HEK293 (cell line): ENCODE measurements at regions not wholly inside any gene's neighbourhood (a gene's known extent, or its start where the extent isn't known, plus 50 kb on each side); places are given as distances from the start of the nearest gene placed in this dataset.

Experiments
- CTCF ChIA-PET: fragments of 350-600 bp; formaldehyde crosslinking; extraction: SDS; loops from one replicate; lab custom pipeline; 2021; ENCODE audit warnings: antibody characterized with exemption; lab: Yijun Ruan, JAX
- POLR2A ChIA-PET: fragments of 300-600 bp; formaldehyde crosslinking; extraction: SDS; loops from one replicate; lab custom pipeline; 2020; ENCODE audit warnings: antibody characterized with exemption, inconsistent platforms; lab: Yijun Ruan, JAX
- H3K27ac ChIP-seq: fragments of 200-500 bp; sonication (Bioruptor generic); 2 replicates; pipeline ENCODE4 v1.5.1; 2014; ENCODE audit warnings: low read depth, low read length, control low read depth, inconsistent platforms; ENCODE audit errors: extremely low read depth
- H3K36me3 ChIP-seq, 2 experiments: fragments of 200-500 bp in 1 of 2; sonication (Bioruptor generic) in 1 of 2; 1 replicate in 1 of 2; 2 replicates in 1 of 2; pipeline ENCODE4 v1.5.1; 2014 to 2017; ENCODE audit warnings: inconsistent platforms in 2 of 2, low read length in 2 of 2; ENCODE audit not compliant: control insufficient read depth in 2 of 2, insufficient read depth in 1 of 2
- H3K4me1 ChIP-seq: fragments of 200-500 bp; sonication (Bioruptor generic); 2 replicates; pipeline ENCODE4 v1.5.1; 2014; ENCODE audit warnings: mild to moderate bottlenecking, low read length, inconsistent platforms; ENCODE audit not compliant: control insufficient read depth, insufficient read depth
- H3K4me3 ChIP-seq: 2 replicates; pipeline ENCODE4 v1.5.1; 2011; ENCODE audit warnings: low read depth, mild to moderate bottlenecking, control low read depth, low read length, moderate library complexity
- H3K9me3 ChIP-seq: fragments of 200-500 bp; sonication (Bioruptor generic); 2 replicates; pipeline ENCODE4 v1.5.1; 2014; ENCODE audit warnings: low read depth, low read length, inconsistent platforms; ENCODE audit not compliant: control insufficient read depth, insufficient read depth
- HOXD13 ChIP-seq: sonication (generic); formaldehyde crosslinking; IDR thresholded peaks from 2 replicates; pipeline ENCODE4 v1.8.0; 2022; ENCODE audit warnings: missing genetic modification reagents, borderline replicate concordance
- KLF16 ChIP-seq: fragments of 450-650 bp; formaldehyde crosslinking; IDR thresholded peaks from 2 replicates; pipeline ENCODE4 v1.5.1; 2017; ENCODE audit warnings: missing biosample characterization, missing genetic modification characterization
- KLF8 ChIP-seq: fragments of 450-650 bp; formaldehyde crosslinking; IDR thresholded peaks from 2 replicates; pipeline ENCODE4 v1.5.1; 2016; ENCODE audit warnings: missing biosample characterization, missing genetic modification characterization
- OVOL3 ChIP-seq: fragments of 450-650 bp; formaldehyde crosslinking; IDR thresholded peaks from 2 replicates; pipeline ENCODE4 v1.5.1; 2016; ENCODE audit warnings: missing biosample characterization, missing genetic modification characterization
- SP3 ChIP-seq: fragments of 450-650 bp; formaldehyde crosslinking; IDR thresholded peaks from 2 replicates; pipeline ENCODE4 v1.5.1; 2016; ENCODE audit warnings: missing biosample characterization, missing genetic modification characterization
- ZNF133 ChIP-seq: fragments of 450-650 bp; formaldehyde crosslinking; IDR thresholded peaks from 2 replicates; pipeline ENCODE4 v1.5.1; 2016; ENCODE audit warnings: missing biosample characterization, missing genetic modification characterization
- ZNF16 ChIP-seq: fragments of 450-650 bp; formaldehyde crosslinking; IDR thresholded peaks from 2 replicates; pipeline ENCODE4 v1.5.1; 2016; ENCODE audit warnings: low read depth, missing biosample characterization, missing genetic modification characterization
- ZNF362 ChIP-seq: fragments of 450-650 bp; formaldehyde crosslinking; IDR thresholded peaks from 2 replicates; pipeline ENCODE4 v1.5.1; 2016; ENCODE audit warnings: missing biosample characterization, missing genetic modification characterization
- ZNF416 ChIP-seq: fragments of 450-650 bp; formaldehyde crosslinking; IDR thresholded peaks from 2 replicates; pipeline ENCODE4 v1.5.1; 2016; ENCODE audit warnings: missing biosample characterization, missing genetic modification characterization
- ZNF423 ChIP-seq: fragments of 450-650 bp; formaldehyde crosslinking; IDR thresholded peaks from 2 replicates; pipeline ENCODE4 v1.5.1; 2016; ENCODE audit warnings: missing biosample characterization, missing genetic modification characterization
- ZNF610 ChIP-seq: fragments of 450-650 bp; formaldehyde crosslinking; IDR thresholded peaks from 2 replicates; pipeline ENCODE4 v1.5.1; 2016; ENCODE audit warnings: missing biosample characterization, missing genetic modification characterization, borderline replicate concordance
- ZNF621 ChIP-seq: fragments of 450-650 bp; formaldehyde crosslinking; IDR thresholded peaks from 2 replicates; pipeline ENCODE4 v1.5.1; 2017; ENCODE audit warnings: missing biosample characterization, missing genetic modification characterization
- ZNF639 ChIP-seq: fragments of 450-650 bp; formaldehyde crosslinking; IDR thresholded peaks from 2 replicates; pipeline ENCODE4 v1.5.1; 2016; ENCODE audit warnings: missing biosample characterization, missing genetic modification characterization
- ZNF837 ChIP-seq: fragments of 450-650 bp; formaldehyde crosslinking; IDR thresholded peaks from 2 replicates; pipeline ENCODE4 v1.5.1; 2016; ENCODE audit warnings: missing biosample characterization, missing genetic modification characterization
- ZSCAN16 ChIP-seq: fragments of 450-650 bp; formaldehyde crosslinking; IDR thresholded peaks from 2 replicates; pipeline ENCODE4 v1.5.1; 2016; ENCODE audit warnings: missing biosample characterization, missing genetic modification characterization
- ZXDB ChIP-seq: fragments of 450-650 bp; formaldehyde crosslinking; IDR thresholded peaks from 2 replicates; pipeline ENCODE4 v1.5.1; 2016; ENCODE audit warnings: missing biosample characterization, missing genetic modification characterization
- TF ChIP-seq, protein P1 (sequence below): fragments of 450-650 bp; formaldehyde crosslinking; IDR thresholded peaks from 2 replicates; pipeline ENCODE4 v1.5.1; 2016; ENCODE audit warnings: missing biosample characterization, missing genetic modification characterization
- TF ChIP-seq, protein P2 (sequence below): fragments of 450-650 bp; formaldehyde crosslinking; IDR thresholded peaks from 2 replicates; pipeline ENCODE4; 2016; ENCODE audit warnings: missing biosample characterization, missing genetic modification characterization
- TF ChIP-seq, protein P3 (sequence below): fragments of 450-650 bp; formaldehyde crosslinking; IDR thresholded peaks from 2 replicates; pipeline ENCODE4 v1.5.1; 2017; ENCODE audit warnings: missing biosample characterization, mild to moderate bottlenecking, missing genetic modification characterization, moderate library complexity
- TF ChIP-seq, protein P4 (sequence below): fragments of 450-650 bp; formaldehyde crosslinking; IDR thresholded peaks from 2 replicates; pipeline ENCODE4 v1.5.1; 2016; ENCODE audit warnings: missing biosample characterization, missing genetic modification characterization
- TF ChIP-seq, protein P5 (sequence below): fragments of 450-650 bp; formaldehyde crosslinking; IDR thresholded peaks from 2 replicates; pipeline ENCODE4 v1.5.1; 2016; ENCODE audit warnings: missing biosample characterization, missing genetic modification characterization

- TF ChIP-seq ZNF416 (no peak), ZNF362 (tag by site-specific recombination) (no peak), OVOL3 (tag by site-specific recombination) (no peak), ZNF639 (tag by site-specific recombination) (no peak)
- TF ChIP-seq, protein P1, sequence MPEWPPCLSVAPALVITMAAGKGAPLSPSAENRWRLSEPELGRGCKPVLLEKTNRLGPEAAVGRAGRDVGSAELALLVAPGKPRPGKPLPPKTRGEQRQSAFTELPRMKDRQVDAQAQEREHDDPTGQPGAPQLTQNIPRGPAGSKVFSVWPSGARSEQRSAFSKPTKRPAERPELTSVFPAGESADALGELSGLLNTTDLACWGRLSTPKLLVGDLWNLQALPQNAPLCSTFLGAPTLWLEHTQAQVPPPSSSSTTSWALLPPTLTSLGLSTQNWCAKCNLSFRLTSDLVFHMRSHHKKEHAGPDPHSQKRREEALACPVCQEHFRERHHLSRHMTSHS: no peak
- Histone ChIP-seq H3K36me3 (no peaks in the 10 kb centered on the region), H3K4me1 (no peaks in the 10 kb centered on the region), H3K4me3 (no peak overlapping the region), H3K9me3 (no peaks in the 10 kb centered on the region), H3K27ac (no peak overlapping the region)
- ChIA-PET POLR2A (no interaction called here), CTCF (interaction anchor here (1.3 kb wide), 1 partner anchor 193 kb away, joined by 4 read pairs; no protein-coding TSS in a partner anchor)
These were observed 456.0 kb downstream of the TBC1D4 start for GRCh38 chr13:75025956-75026355.

DNA sequence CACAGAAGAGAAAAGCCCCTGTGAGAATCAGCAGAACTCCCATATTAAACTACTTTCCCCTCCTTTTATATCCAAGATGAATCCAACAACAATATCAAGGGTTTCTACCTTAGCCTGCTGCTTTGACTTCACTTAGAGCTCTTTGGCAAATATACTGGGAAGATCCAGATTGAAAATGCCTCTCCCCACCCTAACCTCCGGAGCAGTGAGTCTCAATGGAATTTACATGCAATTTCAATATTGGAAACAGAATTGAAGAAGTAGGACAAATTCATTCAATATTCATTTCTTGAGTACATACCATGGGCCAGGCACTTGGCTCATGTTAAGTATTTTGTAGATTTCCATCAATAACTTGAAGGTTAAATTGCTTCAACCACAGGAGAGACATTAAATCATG, 457.4 kb downstream of the TBC1D4 start:
- no peak overlapping the region for H3K4me3 ChIP-seq
- ChIA-PET POLR2A (no interaction called here), CTCF (no interaction called here)
- H3K27ac ChIP-seq: no peak overlapping the region
- no peaks in the 10 kb centered on the region for H3K9me3 ChIP-seq
- no peaks in the 10 kb centered on the region for H3K4me1 ChIP-seq
- no peaks in the 10 kb centered on the region for H3K36me3 ChIP-seq
- TF ChIP-seq, protein P2, sequence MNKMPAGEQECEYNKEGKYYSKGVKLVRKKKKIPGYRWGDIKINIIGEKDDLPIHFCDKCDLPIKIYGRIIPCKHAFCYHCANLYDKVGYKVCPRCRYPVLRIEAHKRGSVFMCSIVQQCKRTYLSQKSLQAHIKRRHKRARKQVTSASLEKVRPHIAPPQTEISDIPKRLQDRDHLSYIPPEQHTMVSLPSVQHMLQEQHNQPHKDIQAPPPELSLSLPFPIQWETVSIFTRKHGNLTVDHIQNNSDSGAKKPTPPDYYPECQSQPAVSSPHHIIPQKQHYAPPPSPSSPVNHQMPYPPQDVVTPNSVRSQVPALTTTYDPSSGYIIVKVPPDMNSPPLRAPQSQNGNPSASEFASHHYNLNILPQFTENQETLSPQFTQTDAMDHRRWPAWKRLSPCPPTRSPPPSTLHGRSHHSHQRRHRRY (tag by site-specific recombination): no peak
- TF ChIP-seq ZNF837: no peak
- TF ChIP-seq, protein P3, sequence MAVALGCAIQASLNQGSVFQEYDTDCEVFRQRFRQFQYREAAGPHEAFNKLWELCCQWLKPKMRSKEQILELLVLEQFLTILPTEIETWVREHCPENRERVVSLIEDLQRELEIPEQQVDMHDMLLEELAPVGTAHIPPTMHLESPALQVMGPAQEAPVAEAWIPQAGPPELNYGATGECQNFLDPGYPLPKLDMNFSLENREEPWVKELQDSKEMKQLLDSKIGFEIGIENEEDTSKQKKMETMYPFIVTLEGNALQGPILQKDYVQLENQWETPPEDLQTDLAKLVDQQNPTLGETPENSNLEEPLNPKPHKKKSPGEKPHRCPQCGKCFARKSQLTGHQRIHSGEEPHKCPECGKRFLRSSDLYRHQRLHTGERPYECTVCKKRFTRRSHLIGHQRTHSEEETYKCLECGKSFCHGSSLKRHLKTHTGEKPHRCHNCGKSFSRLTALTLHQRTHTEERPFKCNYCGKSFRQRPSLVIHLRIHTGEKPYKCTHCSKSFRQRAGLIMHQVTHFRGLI (tag by site-specific recombination): no peak
- TF ChIP-seq ZXDB (tag by site-specific recombination): no peak
- TF ChIP-seq, protein P4, sequence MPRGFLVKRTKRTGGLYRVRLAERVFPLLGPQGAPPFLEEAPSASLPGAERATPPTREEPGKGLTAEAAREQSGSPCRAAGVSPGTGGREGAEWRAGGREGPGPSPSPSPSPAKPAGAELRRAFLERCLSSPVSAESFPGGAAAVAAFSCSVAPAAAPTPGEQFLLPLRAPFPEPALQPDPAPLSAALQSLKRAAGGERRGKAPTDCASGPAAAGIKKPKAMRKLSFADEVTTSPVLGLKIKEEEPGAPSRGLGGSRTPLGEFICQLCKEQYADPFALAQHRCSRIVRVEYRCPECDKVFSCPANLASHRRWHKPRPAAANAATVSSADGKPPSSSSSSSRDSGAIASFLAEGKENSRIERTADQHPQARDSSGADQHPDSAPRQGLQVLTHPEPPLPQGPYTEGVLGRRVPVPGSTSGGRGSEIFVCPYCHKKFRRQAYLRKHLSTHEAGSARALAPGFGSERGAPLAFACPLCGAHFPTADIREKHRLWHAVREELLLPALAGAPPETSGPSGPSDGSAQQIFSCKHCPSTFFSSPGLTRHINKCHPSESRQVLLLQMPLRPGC (tag by site-specific recombination): no peak
- TF ChIP-seq ZNF133 (tag by site-specific recombination): no peak
- TF ChIP-seq ZNF621 (tag by site-specific recombination): no peak

DNA sequence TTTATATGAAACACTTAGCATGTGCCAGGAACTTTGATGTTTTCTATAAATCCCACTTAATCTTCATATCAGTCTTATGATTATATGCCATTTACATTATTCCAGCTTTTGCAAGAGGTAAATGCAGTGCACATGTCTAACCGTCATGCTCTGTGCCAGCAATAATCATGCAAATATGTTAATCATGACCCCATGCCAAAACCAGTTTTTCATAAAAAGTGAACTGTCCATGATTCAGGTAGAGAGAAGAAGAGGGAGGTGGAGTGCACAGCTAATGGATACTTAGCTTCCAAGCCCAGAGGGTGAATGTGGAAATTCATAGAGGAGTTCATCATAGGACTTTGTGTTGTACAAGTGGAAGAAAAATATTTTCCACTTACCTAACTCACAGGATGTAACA, 458.4 kb downstream of the TBC1D4 start:
- Histone ChIP-seq H3K9me3 (no peaks in the 10 kb centered on the region), H3K4me1 (no peaks in the 10 kb centered on the region), H3K4me3 (no peak overlapping the region), H3K36me3 (no peaks in the 10 kb centered on the region), H3K27ac (no peak overlapping the region)
- POLR2A ChIA-PET: no interaction called here
- CTCF ChIA-PET: no interaction called here
- no peak for TF ChIP-seq KLF8 (tag by site-specific recombination)
- TF ChIP-seq KLF16 (tag by site-specific recombination): no peak
- no peak for TF ChIP-seq ZSCAN16
- TF ChIP-seq ZNF423 (tag by site-specific recombination): no peak
- TF ChIP-seq, protein P5, sequence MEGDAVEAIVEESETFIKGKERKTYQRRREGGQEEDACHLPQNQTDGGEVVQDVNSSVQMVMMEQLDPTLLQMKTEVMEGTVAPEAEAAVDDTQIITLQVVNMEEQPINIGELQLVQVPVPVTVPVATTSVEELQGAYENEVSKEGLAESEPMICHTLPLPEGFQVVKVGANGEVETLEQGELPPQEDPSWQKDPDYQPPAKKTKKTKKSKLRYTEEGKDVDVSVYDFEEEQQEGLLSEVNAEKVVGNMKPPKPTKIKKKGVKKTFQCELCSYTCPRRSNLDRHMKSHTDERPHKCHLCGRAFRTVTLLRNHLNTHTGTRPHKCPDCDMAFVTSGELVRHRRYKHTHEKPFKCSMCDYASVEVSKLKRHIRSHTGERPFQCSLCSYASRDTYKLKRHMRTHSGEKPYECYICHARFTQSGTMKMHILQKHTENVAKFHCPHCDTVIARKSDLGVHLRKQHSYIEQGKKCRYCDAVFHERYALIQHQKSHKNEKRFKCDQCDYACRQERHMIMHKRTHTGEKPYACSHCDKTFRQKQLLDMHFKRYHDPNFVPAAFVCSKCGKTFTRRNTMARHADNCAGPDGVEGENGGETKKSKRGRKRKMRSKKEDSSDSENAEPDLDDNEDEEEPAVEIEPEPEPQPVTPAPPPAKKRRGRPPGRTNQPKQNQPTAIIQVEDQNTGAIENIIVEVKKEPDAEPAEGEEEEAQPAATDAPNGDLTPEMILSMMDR (tag by site-specific recombination): no peak
- TF ChIP-seq ZNF416: no peak
- TF ChIP-seq ZNF16: no peak
- TF ChIP-seq HOXD13 (CRISPR knock-in tag): no peak
- TF ChIP-seq ZNF610 (tag by site-specific recombination): no peak
- TF ChIP-seq SP3: no peak
